ENCODE measurements at regions not wholly inside any gene's neighbourhood (a gene's known extent, or its start where the extent isn't known, plus 50 kb on each side); places are given as distances from the start of the nearest gene placed in this dataset.

DNA sequence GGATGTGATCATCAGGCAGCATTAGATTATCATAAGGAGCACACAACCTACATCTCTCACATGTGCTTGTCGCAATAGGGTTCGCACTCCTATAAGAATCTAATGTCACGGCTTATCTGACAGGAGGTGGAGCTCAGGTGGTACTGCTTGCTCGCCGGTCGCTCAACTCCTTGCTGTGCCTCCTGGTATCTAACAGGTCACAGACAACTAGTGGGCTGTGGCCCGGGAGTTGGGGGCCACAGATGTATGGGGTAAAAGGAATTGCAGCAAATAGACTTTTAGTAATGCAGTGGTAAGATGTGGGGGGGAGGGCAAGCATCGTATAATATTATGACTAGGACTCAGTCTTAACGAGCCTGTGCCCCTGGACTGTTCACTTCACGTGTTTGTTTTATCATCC lies 624.8 kb downstream of the CENPC start:
- TF ChIP-seq CTCF (IDR thresholded peaks at IDR 0.05; ENCODE audit: extremely low read depth in 1 of 2, insufficient read depth in 1 of 2, low read depth in 1 of 2, low read length in 2 of 2) (no peak), EZH2 (IDR thresholded peaks at IDR 0.05; ENCODE audit: borderline replicate concordance, low read depth, low read length, severe bottlenecking) (no peak), POLR2A (IDR thresholded peaks at IDR 0.05; ENCODE audit: low read depth, low read length) (no peak)

All from endothelial cell of umbilical vein (primary cell).